ENCODE measurements at regions not wholly inside any gene's neighbourhood (a gene's known extent, or its start where the extent isn't known, plus 50 kb on each side); places are given as distances from the start of the nearest gene placed in this dataset.

GRCh38 chr6:113560908-113561307, 296.2 kb upstream of the MARCKS start:
- TF ChIP-seq POLR2AphosphoS5 (IDR thresholded peaks at IDR 0.05; ENCODE audit: low read depth) (no peak), CTCF (conservative IDR thresholded peaks at IDR 0.05; ENCODE audit: low read depth in 2 of 2) (no peak), EZH2phosphoT487 (IDR thresholded peaks at IDR 0.05; ENCODE audit: unreplicated experiment) (no peak), EZH2 (IDR thresholded peaks at IDR 0.05; ENCODE audit: low read depth, unreplicated experiment) (no peak), JUNB (IDR thresholded peaks at IDR 0.05; ENCODE audit: unreplicated experiment) (no peak), REST (IDR thresholded peaks at IDR 0.05; ENCODE audit: unreplicated experiment) (no peak), ZNF331 (CRISPR knock-in tag; IDR thresholded peaks at IDR 0.05; ENCODE audit: low read depth) (no peak), NANOG (IDR thresholded peaks at IDR 0.05; ENCODE audit: borderline replicate concordance) (no peak), CREB1 (CRISPR knock-in tag; IDR thresholded peaks at IDR 0.05; ENCODE audit: low read depth) (no peak), ZNF114 (CRISPR knock-in tag; IDR thresholded peaks at IDR 0.05) (no peak), STAT1 (IDR thresholded peaks at IDR 0.05; ENCODE audit: unreplicated experiment) (no peak), ZNF462 (CRISPR knock-in tag; IDR thresholded peaks at IDR 0.05) (no peak)
